Muscle of arm (tissue), 1 donor: ENCODE measurements at regions not wholly inside any gene's neighbourhood (a gene's known extent, or its start where the extent isn't known, plus 50 kb on each side); places are given as distances from the start of the nearest gene placed in this dataset.
"Not testable (repeated sequence)": the region's sequence is repeated elsewhere in the genome, so short reads cannot be mapped to it uniquely, and the experiment has no call there.

ENCODE experiments used
- DNase-seq: peaks from one replicate; pipeline ENCODE4 v3.0.0-alpha.2; 2013

- no peak for DNase-seq
Observed at GRCh38 chr10:35854661-35855060, 212.6 kb upstream of the FZD8 start.

DNA sequence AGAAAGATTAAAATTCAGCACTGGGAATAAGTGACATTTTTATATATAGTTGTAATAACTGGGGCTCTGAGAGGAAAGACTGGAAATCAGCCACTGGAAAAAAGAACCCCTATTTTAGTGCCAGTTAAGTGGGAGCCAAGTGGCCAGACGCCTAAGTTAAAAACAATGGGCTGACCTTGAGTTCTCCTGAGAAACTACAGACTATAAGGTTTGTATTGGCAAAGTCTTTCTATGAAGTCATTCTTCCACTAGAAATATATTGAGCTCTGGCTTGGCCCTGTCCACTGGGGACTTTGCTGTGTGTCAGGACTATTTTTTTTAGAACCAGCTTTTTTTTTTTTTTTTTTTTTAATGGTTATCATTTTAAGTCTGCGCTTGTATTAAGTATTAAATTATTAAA, 210.6 kb upstream of the FZD8 start:
- no peak for DNase-seq

GRCh38 chr10:35848412-35848811, 206.3 kb upstream of the FZD8 start:
- no peak for DNase-seq

- DNase-seq, result no peak
Observed at GRCh38 chr10:35844686-35845085, 202.6 kb upstream of the FZD8 start.

DNA sequence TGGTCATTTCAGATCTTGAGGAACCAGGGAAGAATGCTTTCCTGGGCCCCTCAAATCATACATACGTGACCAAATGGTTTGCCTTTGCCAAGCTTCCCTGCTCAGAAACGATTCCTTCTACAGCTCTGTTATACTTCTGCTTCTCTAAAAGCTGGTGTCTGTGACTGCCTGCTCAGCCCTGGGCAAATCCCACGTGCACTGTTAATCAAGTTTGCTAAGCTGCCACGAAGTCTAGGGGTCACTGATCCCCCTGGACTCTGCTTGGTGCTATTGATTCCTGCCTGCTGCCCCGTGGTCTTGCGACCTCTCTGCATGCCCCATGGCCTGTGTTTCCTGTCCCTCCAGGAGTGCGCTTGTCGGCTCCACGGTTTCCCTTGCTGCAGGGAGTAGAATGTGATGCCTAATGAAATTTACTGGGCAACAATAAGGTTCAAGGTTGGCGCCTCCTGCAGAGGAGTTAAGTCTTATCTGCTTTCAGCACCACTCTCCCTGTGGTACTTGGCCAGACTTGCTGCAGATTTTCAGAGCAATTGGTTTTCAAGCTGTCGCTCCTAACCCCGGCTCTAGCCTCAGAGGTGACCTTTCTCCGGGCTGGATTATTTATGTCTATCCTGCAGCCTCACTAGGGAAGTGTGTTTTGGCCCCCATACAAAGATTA, 201.6 kb upstream of the FZD8 start:
- no peak for DNase-seq

- no peak for DNase-seq
Observed at GRCh38 chr10:35838054-35838453, 196.0 kb upstream of the FZD8 start.

DNA sequence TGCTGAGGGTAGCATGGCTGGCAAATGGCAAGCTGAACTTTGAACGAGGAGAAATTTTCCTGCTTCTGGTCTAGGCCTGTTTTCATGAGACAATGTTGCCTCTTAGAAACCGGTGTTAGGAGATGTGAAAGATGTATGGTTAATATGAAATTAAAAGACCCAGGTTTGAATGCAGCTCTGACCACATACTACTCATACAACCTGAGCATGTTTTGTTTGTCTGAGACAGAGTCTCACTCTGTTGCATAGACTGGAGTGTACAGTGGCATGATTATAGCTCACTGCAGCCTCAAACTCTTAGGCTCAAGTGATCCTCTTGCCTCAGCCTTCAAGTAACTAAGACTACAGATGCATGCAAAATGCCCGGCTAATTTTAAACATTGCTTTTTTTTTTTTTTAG, 193.4 kb upstream of the FZD8 start:
- DNase-seq, result no peak

DNA sequence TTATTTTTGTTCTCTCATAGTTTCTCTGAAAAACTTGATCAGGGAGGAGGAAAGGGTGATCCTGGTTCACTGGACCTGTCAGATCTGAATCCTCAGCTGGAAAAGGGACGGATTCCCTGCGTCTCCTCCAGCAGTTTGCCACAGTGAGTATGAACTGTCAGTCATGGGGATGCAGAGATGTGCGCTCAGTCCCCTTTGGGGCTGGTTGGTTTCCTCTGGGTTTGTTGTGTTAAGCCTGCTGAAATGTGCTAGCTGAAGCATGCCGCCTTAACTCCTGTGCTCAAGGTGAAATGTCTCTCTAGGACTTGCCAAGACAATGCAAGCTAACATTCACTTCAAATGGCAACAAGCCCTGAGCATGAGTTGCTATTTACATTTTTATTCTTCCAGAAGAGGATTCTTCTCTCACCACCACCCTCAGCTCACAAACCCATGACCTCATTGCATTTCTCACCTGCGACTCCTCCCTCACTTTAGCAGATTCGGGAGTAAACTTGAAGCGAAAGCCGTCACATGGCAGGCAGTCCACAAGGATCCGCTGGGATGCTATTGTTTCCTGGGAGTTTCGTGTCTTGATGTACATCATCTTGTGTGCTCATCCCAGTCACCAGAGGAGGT, 192.9 kb upstream of the FZD8 start:
- no peak for DNase-seq

- no peak for DNase-seq
Observed at GRCh38 chr10:35827783-35828182, 185.7 kb upstream of the FZD8 start.

GRCh38 chr10:35824704-35825103, 182.6 kb upstream of the FZD8 start:
- DNase-seq, result no peak

- DNase-seq, result no peak
Observed at GRCh38 chr10:35822316-35822715, 180.2 kb upstream of the FZD8 start.

GRCh38 chr10:35821339-35821911, 179.3 kb upstream of the FZD8 start:
- DNase-seq, result no peak

GRCh38 chr10:35819736-35820135, 177.6 kb upstream of the FZD8 start:
- no peak for DNase-seq

- DNase-seq, result no peak
Observed at GRCh38 chr10:35819011-35819410, 176.9 kb upstream of the FZD8 start.

GRCh38 chr10:35817109-35817508, 175.0 kb upstream of the FZD8 start:
- not testable (repeated sequence) for DNase-seq

DNA sequence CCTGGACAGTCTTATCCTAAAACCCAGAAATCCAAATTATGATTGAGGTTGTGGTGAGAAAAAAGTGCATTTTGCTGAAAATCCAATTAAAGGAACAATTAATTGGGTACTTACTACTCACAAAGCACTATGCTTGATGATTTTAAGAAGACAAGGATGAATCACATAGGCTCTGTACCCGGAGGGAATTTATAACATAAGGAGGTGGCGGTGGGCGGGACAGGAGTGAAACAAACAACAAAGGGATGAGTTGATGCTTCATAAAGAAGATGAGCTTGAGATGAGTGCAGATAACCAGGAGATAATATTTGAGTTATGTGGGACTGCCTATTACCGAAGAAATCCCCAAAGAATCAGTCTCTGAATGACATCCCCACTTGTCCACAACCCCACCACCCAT, 171.1 kb upstream of the FZD8 start:
- DNase-seq, result no peak

GRCh38 chr10:35808344-35808743, 166.2 kb upstream of the FZD8 start:
- DNase-seq, result no peak

GRCh38 chr10:35803046-35803445, 160.9 kb upstream of the FZD8 start:
- no peak for DNase-seq

DNA sequence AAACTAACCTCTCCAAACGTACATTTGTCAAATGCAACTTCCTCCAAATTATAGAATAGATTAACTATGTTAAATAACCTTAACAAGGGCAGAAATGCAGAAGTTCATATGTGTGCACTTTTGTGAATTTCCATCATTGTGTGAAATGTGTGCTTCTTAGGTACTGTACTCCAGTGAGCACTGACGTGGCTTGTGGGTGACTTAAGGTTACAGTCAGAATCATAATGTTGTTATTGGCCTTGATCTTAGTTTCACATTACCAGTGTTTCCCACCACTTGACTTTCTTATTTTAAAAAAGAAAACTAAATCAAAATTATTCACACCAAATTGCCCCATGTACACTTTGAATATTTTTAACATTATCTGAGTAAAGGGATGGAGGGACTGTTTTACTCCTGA, 155.1 kb upstream of the FZD8 start:
- no peak for DNase-seq

DNA sequence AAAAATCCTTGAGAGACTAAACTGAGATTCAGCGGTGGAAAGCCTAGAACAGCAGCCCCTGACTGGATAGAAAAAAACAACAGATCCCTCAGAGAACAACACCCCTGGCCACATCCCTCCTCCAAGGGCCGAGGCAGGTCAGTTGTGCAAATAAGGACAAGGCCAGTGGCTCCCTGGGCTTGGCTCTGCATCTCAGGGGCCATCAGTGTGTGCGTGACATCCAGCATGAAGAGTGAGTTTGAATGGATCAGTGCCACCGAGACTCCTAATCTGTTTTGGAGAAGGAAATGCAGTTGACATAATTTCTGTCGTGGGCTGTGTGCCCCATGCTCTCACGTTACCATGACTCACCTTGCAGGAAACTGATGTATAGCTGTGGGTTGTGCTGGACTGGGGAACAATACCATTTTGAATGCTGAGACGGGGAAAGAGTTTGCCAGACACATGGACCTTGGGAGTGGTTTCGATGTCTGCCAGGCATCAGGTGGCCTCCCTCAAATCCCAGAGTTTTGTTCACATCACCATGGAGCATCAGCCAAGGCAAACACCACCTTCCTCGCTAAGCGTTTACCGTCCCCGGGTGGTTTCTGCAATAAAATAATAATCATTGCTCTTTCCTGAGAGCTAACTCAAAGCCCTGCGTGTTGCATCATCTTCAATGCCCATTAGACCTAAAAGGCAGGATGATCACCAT, 153.2 kb upstream of the FZD8 start:
- no peak for DNase-seq

DNA sequence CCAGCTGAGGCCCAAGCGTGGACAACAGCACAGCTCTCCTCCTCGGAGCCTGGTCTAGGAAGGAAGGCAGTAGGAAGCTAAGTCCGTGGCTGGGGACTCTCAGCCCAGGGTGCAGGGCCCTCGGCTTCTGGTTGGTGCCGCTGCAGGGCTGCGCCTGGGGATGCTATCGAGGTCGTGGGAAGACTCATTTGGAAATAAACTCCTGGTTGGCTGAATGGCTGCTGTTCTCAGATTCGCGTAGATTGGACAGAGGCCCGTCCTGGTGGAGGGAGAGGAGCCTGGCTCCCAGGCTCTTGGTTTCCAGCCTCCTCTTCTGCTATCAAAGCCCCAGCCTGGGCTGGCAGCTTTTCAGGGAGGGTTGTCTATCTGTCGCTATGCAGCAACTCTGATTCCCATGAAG, 152.6 kb upstream of the FZD8 start:
- no peak for DNase-seq

DNA sequence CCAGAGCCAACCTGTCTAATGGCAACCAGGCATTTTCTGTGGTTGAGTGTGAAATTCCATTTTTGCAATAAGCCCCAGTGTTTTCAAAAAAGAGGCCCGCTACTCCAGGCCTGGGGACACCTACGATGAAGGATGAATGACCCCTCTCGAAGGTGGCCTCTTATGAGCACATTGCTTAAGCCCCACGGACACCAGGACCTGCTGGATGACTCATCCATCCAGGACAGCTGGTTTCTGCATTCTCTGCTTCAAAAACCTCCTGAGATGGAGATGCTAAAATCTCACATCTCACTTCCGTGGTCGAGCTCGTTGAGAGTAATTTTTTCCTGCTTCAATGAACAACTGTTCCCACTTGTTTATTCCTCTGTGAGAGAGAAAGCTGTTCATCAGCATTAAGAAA, 150.2 kb upstream of the FZD8 start:
- DNase-seq, result no peak

DNA sequence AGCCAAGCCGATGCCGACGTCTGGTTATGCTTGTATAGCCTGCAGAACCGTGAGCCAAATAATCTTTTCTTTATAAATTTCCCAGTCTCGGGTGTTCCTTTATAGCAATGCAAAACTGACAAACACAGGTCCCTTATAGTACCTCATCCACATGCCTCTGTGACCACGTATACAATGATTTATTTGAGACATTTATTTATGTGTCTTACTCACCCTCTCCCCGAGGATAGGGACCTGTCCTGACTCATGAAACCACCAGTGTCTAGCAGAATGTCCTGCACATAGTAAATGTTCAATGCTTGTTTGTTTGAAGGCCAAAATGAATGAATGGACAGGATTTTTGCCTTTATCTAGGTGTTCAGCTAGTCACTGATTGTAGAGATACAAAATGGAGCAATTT, 147.9 kb upstream of the FZD8 start:
- DNase-seq, result no peak
